Sigmoid colon (tissue), 4 donors: ENCODE measurements at regions not wholly inside any gene's neighbourhood (a gene's known extent, or its start where the extent isn't known, plus 50 kb on each side); places are given as distances from the start of the nearest gene placed in this dataset.

Experiments used
- EP300 ChIP-seq, 4 donors: sonication (generic); formaldehyde crosslinking; IDR thresholded peaks; one replicate each; pipeline ENCODE4 v1.6.1; 2017; ENCODE audit warnings: antibody characterized with exemption in 4 of 4
- POLR2AphosphoS5 ChIP-seq, 4 donors: sonication (generic); formaldehyde crosslinking; IDR thresholded peaks; one replicate each; pipeline ENCODE4 v1.6.1; 2017; ENCODE audit warnings: antibody characterized with exemption in 4 of 4
- TF ChIP-seq, protein P1 (sequence below), 4 experiments: fragments of 450-650 bp in 3 of 4; fragments of 200-600 bp in 1 of 4; IDR thresholded peaks; one replicate each; pipeline ENCODE4 v1.5.1; 2016 to 2019; ENCODE audit warnings: antibody characterized with exemption in 4 of 4, mild to moderate bottlenecking in 3 of 4, moderate library complexity in 2 of 4

DNA sequence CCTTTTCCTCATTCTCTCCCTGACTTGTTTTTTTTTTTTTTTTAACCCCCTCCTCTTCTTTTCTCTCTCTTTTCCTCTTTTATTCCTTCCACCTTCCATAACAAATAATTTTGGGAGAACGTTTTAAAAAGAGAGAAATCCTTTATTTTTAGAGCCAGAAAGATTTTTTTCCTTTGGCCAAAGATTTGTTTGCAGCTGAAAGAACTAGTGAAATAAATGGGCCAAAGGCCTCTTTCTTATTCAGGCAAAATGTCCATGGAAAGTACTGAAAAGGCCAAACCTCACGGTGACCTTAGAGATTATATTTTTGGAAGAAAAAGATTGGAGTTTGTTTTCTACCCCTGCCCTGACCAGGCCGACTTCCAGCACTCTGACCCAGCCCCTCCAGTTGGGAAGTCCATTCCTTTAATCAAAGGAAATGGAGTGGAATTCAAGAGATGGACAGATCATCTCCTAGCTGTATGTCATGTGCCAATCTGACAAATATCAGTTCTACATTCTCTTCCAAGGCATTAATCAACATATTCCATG lies 214.3 kb upstream of the ADAMTS9 start:
- no peak for TF ChIP-seq EP300 (IDR thresholded peaks at IDR 0.05)
- TF ChIP-seq, protein P1, sequence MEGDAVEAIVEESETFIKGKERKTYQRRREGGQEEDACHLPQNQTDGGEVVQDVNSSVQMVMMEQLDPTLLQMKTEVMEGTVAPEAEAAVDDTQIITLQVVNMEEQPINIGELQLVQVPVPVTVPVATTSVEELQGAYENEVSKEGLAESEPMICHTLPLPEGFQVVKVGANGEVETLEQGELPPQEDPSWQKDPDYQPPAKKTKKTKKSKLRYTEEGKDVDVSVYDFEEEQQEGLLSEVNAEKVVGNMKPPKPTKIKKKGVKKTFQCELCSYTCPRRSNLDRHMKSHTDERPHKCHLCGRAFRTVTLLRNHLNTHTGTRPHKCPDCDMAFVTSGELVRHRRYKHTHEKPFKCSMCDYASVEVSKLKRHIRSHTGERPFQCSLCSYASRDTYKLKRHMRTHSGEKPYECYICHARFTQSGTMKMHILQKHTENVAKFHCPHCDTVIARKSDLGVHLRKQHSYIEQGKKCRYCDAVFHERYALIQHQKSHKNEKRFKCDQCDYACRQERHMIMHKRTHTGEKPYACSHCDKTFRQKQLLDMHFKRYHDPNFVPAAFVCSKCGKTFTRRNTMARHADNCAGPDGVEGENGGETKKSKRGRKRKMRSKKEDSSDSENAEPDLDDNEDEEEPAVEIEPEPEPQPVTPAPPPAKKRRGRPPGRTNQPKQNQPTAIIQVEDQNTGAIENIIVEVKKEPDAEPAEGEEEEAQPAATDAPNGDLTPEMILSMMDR (IDR thresholded peaks at IDR 0.05) = no peak
- TF ChIP-seq POLR2AphosphoS5 (IDR thresholded peaks at IDR 0.05) = no peak
